Ovary (tissue), 7 donors: ENCODE measurements at regions not wholly inside any gene's neighbourhood (a gene's known extent, or its start where the extent isn't known, plus 50 kb on each side); places are given as distances from the start of the nearest gene placed in this dataset.

Source experiments
- DNase-seq, 5 donors: peaks; one replicate each; pipeline ENCODE4 v3.0.0-alpha.2; 2019 to 2020
- H3K27ac ChIP-seq, 2 donors: fragments of 200-600 bp; one replicate each; pipeline versions ENCODE4 v1.5.1 to v1.8.0; 2019 to 2022
- H3K27me3 ChIP-seq: fragments of 200-600 bp; one replicate; pipeline ENCODE4 v1.8.0; 2022
- H3K36me3 ChIP-seq: fragments of 200-600 bp; sonication (generic); one replicate; pipeline ENCODE4 v1.5.1; 2019
- H3K4me1 ChIP-seq: one replicate; pipeline ENCODE4 v1.8.1; 2013; ENCODE audit warnings: mild to moderate bottlenecking, moderate library complexity; ENCODE audit not compliant: insufficient read depth
- H3K4me3 ChIP-seq: fragments of 200-600 bp; sonication (generic); one replicate; pipeline ENCODE4 v1.5.1; 2017
- H3K9me3 ChIP-seq, 2 donors: fragments of 200-600 bp in 1 of 2; sonication (generic) in 1 of 2; one replicate each; pipeline versions ENCODE4 v1.5.1 to v1.8.1; 2013 to 2019; ENCODE audit warnings: mild to moderate bottlenecking in 1 of 2, moderate library complexity in 1 of 2
- EP300 ChIP-seq: sonication (generic); formaldehyde crosslinking; IDR thresholded peaks from one replicate; pipeline ENCODE4 v1.6.1; 2017; ENCODE audit warnings: antibody characterized with exemption
- POLR2A ChIP-seq: fragments of 450-650 bp; IDR thresholded peaks from one replicate; pipeline ENCODE4 v1.6.1; 2017; ENCODE audit warnings: antibody characterized with exemption, mild to moderate bottlenecking, moderate library complexity
- WGBS, 3 donors: extraction: QIAGEN DNeasy Blood & Tissue Kit in 1 of 3; methylation state at CpG; one replicate each; pipeline versions ENCODE4 v1.1.5 to v1.1.7; 2013 to 2017; 5-methylcytosine and 5-hydroxymethylcytosine counted together
- intact Hi-C, 4 donors: fragments of 100-400 bp; cut with DNase I; formaldehyde crosslinking; loops; one replicate each; pipeline versions ENCODE4 v1.11.0 to v1.15.1; 2022 to 2023
- TF ChIP-seq, protein P1 (sequence below), 3 donors: fragments of 450-650 bp in 2 of 3; fragments of 200-600 bp in 1 of 3; IDR thresholded peaks; one replicate each; pipeline versions ENCODE4 v1.5.1 to v1.8.0; 2016 to 2022; ENCODE audit warnings: antibody characterized with exemption in 3 of 3, mild to moderate bottlenecking in 1 of 3
- donor health status: DM: no; HTN: no; CAD: no; lungs with moderate emphysema.
- donor health status: DM: no; HTN: no; CAD: no.
- donor health status: Bipolar disorder and iron deficiency.
- donor health status: DM: no; HTN: no; CAD: no.
- donor health status: DM: yes; HTN: yes; CAD: no.

DNA sequence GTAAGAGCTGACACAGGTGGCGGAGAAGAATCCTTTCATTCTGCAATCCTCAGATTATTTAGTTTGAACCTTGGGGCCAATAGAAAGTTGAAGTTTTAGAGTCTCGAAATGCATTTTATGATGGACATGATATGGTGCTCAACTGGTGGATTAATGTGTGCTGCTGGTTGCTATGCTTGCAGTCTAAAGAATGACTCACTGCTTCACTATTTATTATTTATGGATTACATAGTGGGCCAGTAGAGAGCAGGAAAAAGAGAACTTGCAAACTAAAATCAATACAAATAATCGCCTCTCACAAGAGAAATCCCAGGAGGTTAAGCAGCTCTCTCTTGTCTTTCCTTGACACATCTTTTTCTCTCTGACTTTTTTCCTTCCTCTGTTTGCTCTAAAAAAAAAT, 2326.8 kb upstream of the AGA start:
- no peak overlapping the region for H3K4me3 ChIP-seq
- no peaks in the 10 kb centered on the region for H3K4me1 ChIP-seq
- H3K27me3 ChIP-seq: no peaks in the 10 kb centered on the region
- no peaks in the 10 kb centered on the region for H3K9me3 ChIP-seq
- H3K36me3 ChIP-seq: no peaks in the 10 kb centered on the region
- intact Hi-C loops: no loop called here
- DNase-seq: no peak
- 86 to 92% (median 88%) methylated on average over 3 of the region's 3 CpGs for WGBS, 3 donors
- no peak overlapping the region for H3K27ac ChIP-seq
- no peak for TF ChIP-seq EP300
- TF ChIP-seq, protein P1, sequence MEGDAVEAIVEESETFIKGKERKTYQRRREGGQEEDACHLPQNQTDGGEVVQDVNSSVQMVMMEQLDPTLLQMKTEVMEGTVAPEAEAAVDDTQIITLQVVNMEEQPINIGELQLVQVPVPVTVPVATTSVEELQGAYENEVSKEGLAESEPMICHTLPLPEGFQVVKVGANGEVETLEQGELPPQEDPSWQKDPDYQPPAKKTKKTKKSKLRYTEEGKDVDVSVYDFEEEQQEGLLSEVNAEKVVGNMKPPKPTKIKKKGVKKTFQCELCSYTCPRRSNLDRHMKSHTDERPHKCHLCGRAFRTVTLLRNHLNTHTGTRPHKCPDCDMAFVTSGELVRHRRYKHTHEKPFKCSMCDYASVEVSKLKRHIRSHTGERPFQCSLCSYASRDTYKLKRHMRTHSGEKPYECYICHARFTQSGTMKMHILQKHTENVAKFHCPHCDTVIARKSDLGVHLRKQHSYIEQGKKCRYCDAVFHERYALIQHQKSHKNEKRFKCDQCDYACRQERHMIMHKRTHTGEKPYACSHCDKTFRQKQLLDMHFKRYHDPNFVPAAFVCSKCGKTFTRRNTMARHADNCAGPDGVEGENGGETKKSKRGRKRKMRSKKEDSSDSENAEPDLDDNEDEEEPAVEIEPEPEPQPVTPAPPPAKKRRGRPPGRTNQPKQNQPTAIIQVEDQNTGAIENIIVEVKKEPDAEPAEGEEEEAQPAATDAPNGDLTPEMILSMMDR (IDR thresholded peaks at IDR 0.05): no peak

DNA sequence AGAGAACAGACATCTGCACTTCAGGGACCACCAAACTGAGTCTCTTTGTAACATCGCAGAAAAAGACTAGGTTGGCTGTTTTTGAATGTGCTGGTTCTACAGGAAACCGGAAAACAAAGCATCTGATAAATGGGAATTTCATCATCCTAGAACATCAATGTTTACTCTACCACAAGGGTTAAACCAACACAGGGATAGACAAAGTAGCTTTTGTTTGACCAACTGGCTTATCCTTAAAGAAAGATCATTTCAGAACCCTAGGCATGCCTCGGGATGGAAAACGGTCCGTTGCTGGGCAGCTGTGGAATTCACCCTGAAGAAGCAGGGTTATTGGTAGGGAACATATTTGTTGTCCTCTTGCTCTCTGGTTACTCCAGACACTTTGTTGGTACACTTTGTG, 2355.5 kb upstream of the AGA start:
- TF ChIP-seq, protein P1 (IDR thresholded peaks at IDR 0.05): no peak
- TF ChIP-seq POLR2A (no peak), EP300 (no peak)
- 92 to 93% (median 93%) methylated on average over 5 of the region's 5 CpGs for WGBS, 3 donors
- intact Hi-C loops: no loop called here
- no peaks in the 10 kb centered on the region for H3K36me3 ChIP-seq
- no peaks in the 10 kb centered on the region for H3K27me3 ChIP-seq
- H3K4me3 ChIP-seq: no peak overlapping the region
- H3K4me1 ChIP-seq: no peaks in the 10 kb centered on the region
- no peaks in the 10 kb centered on the region for H3K9me3 ChIP-seq
- no peak for DNase-seq
- H3K27ac ChIP-seq: no peak overlapping the region

DNA sequence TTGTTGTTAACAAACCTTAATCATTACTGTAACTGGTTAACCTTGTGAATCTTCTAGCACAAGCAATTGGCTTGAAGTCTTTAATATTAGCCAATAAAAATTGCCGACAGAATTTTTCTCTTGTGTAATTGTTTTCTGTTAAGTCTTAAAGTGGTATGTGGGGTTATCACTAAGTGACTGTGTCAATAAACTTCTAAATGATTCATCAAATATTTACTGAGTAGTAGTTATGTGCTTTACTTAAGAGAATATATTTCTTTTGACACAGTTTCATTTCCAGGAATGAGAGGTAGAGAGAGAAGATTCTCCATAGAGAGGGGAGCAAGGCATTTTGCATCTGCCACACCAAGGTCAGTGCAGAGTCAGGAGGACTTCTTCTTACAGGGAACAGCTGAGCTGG, 2361.6 kb upstream of the AGA start:
- whole genome bisulfite sequencing, 3 donors: 32 to 68% (median 33%) methylated on average over 1 of the region's 1 CpG
- TF ChIP-seq POLR2A (no peak), EP300 (no peak)
- H3K4me1 ChIP-seq: no peaks in the 10 kb centered on the region
- no peaks in the 10 kb centered on the region for H3K9me3 ChIP-seq
- no peak for DNase-seq
- H3K36me3 ChIP-seq: no peaks in the 10 kb centered on the region
- no peaks in the 10 kb centered on the region for H3K27me3 ChIP-seq
- H3K4me3 ChIP-seq: no peak overlapping the region
- intact Hi-C loops: no loop called here
- H3K27ac ChIP-seq: no peak overlapping the region

GRCh38 chr4:179804440-179804839, 2362.2 kb upstream of the AGA start:
- intact Hi-C loops: no loop called here
- Histone ChIP-seq H3K9me3 (no peaks in the 10 kb centered on the region), H3K4me1 (no peaks in the 10 kb centered on the region), H3K4me3 (no peak overlapping the region), H3K27ac (no peak overlapping the region), H3K36me3 (no peaks in the 10 kb centered on the region), H3K27me3 (no peaks in the 10 kb centered on the region)
- no peak for DNase-seq
- TF ChIP-seq, protein P1 (IDR thresholded peaks at IDR 0.05): no peak
- no peak for TF ChIP-seq POLR2A
- TF ChIP-seq EP300: no peak
- WGBS, 3 donors: 75 to 92% (median 86%) methylated on average over 1 of the region's 1 CpG

- no peaks in the 10 kb centered on the region for H3K36me3 ChIP-seq
- DNase-seq: no peak
- intact Hi-C loops: no loop called here
- no peaks in the 10 kb centered on the region for H3K27me3 ChIP-seq
- H3K27ac ChIP-seq: no peak overlapping the region
- no peaks in the 10 kb centered on the region for H3K9me3 ChIP-seq
- no peak overlapping the region for H3K4me3 ChIP-seq
- TF ChIP-seq POLR2A (no peak), EP300 (no peak)
- TF ChIP-seq, protein P1 (IDR thresholded peaks at IDR 0.05): no peak
- WGBS, 3 donors: 70 to 74% (median 71%) methylated on average over 8 of the region's 8 CpGs
- H3K4me1 ChIP-seq: no peaks in the 10 kb centered on the region
Measured at GRCh38 chr4:179817317-179817716, 2375.1 kb upstream of the AGA start.
